Gastroesophageal sphincter (tissue), 3 donors: ENCODE measurements at regions not wholly inside any gene's neighbourhood (a gene's known extent, or its start where the extent isn't known, plus 50 kb on each side); places are given as distances from the start of the nearest gene placed in this dataset.

Source experiments
- CTCF ChIP-seq, 4 experiments: fragments of 200-600 bp in 2 of 4; fragments of 450-650 bp in 2 of 4; sonication (generic) in 1 of 4; IDR thresholded peaks; one replicate each; pipeline ENCODE4 v1.5.1; 2017 to 2019; ENCODE audit warnings: antibody characterized with exemption in 4 of 4, mild to moderate bottlenecking in 2 of 4, moderate library complexity in 2 of 4
- EP300 ChIP-seq: sonication (generic); formaldehyde crosslinking; IDR thresholded peaks from one replicate; pipeline ENCODE4 v1.6.1; 2017; ENCODE audit warnings: antibody characterized with exemption, mild to moderate bottlenecking
- POLR2A ChIP-seq, 2 donors: fragments of 450-650 bp; IDR thresholded peaks; one replicate each; pipeline ENCODE4 v1.6.1; 2017; ENCODE audit warnings: antibody characterized with exemption in 2 of 2, mild to moderate bottlenecking in 2 of 2, moderate library complexity in 1 of 2
- POLR2AphosphoS5 ChIP-seq: sonication (generic); formaldehyde crosslinking; IDR thresholded peaks from one replicate; pipeline ENCODE4 v1.6.1; 2017; ENCODE audit warnings: antibody characterized with exemption

GRCh38 chr10:9910446-9910845, 1107.2 kb upstream of the CELF2 start:
- TF ChIP-seq POLR2A (IDR thresholded peaks at IDR 0.05) (no peak), CTCF (IDR thresholded peaks at IDR 0.05) (no peak), POLR2AphosphoS5 (no peak), EP300 (no peak)
